GM10266 (cell line): ENCODE measurements at regions not wholly inside any gene's neighbourhood (a gene's known extent, or its start where the extent isn't known, plus 50 kb on each side); places are given as distances from the start of the nearest gene placed in this dataset.
"Not testable (repeated sequence)": the region's sequence is repeated elsewhere in the genome, so short reads cannot be mapped to it uniquely, and the experiment has no call there.

ENCODE experiments used
- DNase-seq: peaks from one replicate; pipeline ENCODE4 v3.0.0; 2012; ENCODE audit errors: extremely low spot score
- TF ChIP-seq, protein P1 (sequence below): IDR thresholded peaks from 2 replicates; pipeline ENCODE4 v1.5.1; 2012; ENCODE audit warnings: mild to moderate bottlenecking, low read depth; ENCODE audit not compliant: control insufficient read depth, insufficient read depth; ENCODE audit errors: missing control alignments

DNA sequence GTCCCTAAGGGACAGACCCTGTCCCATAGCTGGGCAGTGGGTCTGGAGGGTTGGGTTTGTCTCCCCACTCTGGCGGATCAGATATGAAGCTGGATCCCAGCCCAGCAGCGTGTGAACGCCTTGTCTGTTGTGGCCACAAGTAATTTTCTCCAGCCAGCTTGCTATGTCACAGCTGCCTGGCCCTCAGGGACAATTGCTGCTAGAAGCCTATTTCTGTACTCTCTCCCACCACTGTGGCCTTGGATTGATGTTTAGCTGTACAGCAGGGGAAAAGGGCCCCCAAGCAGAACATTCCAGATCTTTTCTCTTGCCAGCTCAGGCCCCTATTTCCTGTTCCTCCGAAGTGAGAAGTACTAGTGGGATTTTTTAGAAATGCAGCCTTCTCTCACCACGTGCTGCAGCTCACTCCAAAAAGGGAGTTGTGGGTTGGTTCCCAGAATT lies 53.5 kb upstream of the WAC start:
- TF ChIP-seq, protein P1, sequence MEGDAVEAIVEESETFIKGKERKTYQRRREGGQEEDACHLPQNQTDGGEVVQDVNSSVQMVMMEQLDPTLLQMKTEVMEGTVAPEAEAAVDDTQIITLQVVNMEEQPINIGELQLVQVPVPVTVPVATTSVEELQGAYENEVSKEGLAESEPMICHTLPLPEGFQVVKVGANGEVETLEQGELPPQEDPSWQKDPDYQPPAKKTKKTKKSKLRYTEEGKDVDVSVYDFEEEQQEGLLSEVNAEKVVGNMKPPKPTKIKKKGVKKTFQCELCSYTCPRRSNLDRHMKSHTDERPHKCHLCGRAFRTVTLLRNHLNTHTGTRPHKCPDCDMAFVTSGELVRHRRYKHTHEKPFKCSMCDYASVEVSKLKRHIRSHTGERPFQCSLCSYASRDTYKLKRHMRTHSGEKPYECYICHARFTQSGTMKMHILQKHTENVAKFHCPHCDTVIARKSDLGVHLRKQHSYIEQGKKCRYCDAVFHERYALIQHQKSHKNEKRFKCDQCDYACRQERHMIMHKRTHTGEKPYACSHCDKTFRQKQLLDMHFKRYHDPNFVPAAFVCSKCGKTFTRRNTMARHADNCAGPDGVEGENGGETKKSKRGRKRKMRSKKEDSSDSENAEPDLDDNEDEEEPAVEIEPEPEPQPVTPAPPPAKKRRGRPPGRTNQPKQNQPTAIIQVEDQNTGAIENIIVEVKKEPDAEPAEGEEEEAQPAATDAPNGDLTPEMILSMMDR: no peak
- DNase-seq: no peak

DNA sequence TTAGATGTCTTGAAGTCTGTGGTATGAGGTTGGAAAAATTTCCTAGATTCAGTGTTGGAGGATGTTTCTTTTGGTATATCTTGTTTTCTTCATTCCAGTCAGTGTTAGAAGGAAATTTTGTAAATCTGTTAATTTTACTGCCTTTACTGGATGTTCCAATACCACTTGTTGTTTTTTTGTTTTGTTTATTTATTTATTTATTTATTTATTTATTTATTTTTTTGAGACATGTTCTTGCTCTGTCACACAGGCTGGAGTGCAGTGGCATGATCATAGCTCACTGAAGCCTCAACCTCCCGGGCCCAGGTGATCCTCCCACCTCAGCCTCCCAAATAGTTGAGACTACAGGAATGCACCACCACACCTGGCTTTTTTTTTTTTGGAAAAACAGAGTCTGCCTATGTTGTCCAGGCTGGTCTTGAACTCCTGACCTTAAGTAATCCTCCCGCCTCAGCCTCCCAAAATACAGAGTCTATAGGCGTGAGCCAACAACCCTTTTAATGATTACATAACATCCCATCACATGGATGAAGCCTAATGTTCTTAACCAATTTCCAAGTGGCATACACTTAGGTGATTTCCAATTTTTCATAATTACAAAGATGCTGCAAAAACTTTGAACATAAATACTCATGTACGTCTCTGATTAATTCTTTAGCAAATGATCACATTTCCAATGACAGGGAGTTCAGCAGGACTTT lies 52.8 kb upstream of the WAC start:
- DNase-seq: no peak
- TF ChIP-seq, protein P1: no peak

DNA sequence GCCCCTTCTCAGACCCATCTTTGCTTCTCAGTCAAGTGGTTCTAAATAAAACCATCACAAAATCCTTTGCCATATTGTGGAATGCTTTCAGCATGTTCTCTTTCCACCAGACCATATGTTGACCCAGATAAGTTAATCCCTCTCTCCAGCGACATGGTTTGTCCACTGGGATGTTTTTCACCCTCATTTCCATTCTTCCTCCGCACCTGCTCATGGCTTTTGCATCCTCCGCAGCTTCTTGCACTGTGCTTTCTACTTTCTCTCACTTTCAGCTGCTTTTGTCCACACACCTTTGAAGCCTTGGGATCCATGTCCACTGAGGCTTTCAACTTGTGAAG lies 52.3 kb upstream of the WAC start:
- DNase-seq: no peak
- TF ChIP-seq, protein P1: no peak

DNA sequence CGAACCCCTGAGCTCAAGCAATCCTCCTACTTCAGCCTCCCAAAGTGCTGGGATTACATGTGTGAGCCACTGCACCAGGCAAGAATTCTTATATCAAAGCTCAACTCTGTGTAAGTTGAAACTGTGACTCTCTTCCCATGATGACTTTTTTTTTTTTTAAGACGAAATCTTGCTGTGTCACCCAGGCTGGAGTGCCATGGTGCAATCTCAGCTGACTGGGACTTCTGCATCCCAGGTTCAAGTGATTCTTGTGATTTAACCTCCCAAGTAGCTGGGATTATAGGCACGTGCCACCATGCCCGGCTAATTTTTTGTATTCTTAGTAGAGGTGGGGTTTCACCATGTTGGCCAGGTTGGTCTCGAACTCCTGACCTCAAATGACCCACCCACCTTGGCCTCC lies 51.6 kb upstream of the WAC start:
- DNase-seq: not testable (repeated sequence)

DNA sequence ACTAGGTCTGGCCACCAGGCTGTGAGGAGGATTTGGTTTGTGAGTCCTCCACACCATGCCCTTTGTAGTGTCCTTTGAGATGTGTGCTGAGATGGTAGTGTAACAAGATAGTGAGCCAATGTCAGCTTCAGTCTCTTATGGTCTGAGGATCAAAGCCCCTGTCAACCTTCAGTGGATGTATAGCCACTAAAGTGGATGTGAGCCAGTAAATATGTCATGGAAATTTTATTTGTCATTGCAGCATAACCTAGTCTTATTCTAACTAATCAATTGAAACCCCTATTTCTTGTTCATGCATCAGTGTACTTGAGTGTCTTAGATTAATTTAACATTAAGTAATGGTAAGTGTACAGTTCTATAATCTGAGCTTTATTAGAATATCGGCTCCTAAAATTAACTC lies 51.0 kb upstream of the WAC start:
- TF ChIP-seq, protein P1: no peak
- no peak for DNase-seq
